ENCODE measurements at regions not wholly inside any gene's neighbourhood (a gene's known extent, or its start where the extent isn't known, plus 50 kb on each side); places are given as distances from the start of the nearest gene placed in this dataset.

DNA sequence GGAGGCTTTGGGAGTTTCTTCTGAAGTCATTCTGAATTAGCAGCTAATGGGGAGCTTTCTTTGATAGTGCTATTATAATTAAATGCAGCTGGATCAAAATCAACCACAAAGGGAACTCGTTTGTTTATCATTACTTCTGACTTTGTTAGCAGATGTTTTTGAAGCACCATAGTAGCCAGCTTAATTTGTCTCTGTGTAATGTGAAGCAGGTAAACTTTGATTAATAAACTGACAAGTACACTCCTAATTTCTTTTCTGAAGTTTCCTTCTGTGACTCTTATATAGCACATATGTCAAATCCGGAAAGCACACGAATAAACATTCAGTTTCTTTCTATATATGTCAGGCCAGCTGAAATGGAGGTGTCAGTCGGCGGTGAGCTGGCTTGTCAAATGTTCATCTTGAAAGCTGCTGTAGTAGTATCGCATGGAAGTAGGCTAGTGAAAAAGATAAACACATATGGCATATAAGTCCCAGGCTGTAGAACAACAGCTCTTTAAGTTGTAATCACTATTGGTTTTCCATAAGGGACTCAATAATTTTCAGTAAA lies 451.9 kb upstream of the ZEB2 start:
- TF ChIP-seq, protein P1, sequence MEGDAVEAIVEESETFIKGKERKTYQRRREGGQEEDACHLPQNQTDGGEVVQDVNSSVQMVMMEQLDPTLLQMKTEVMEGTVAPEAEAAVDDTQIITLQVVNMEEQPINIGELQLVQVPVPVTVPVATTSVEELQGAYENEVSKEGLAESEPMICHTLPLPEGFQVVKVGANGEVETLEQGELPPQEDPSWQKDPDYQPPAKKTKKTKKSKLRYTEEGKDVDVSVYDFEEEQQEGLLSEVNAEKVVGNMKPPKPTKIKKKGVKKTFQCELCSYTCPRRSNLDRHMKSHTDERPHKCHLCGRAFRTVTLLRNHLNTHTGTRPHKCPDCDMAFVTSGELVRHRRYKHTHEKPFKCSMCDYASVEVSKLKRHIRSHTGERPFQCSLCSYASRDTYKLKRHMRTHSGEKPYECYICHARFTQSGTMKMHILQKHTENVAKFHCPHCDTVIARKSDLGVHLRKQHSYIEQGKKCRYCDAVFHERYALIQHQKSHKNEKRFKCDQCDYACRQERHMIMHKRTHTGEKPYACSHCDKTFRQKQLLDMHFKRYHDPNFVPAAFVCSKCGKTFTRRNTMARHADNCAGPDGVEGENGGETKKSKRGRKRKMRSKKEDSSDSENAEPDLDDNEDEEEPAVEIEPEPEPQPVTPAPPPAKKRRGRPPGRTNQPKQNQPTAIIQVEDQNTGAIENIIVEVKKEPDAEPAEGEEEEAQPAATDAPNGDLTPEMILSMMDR (IDR thresholded peaks at IDR 0.05) = no peak
- no peak for TF ChIP-seq EZH2 (IDR thresholded peaks at IDR 0.05; ENCODE audit: borderline replicate concordance, insufficient read depth, low read depth, low read length, poor library complexity, severe bottlenecking)
